NCI-H1417 (cell line): ENCODE measurements at regions not wholly inside any gene's neighbourhood (a gene's known extent, or its start where the extent isn't known, plus 50 kb on each side); places are given as distances from the start of the nearest gene placed in this dataset.
A peak's percentile ranks its signal among the peaks of the same experiment; 100 is the strongest.
"Not testable (repeated sequence)": the region's sequence is repeated elsewhere in the genome, so short reads cannot be mapped to it uniquely, and the experiment has no call there.

ENCODE experiments used
- DNase-seq, 3 experiments: peaks; one replicate each; lab custom pipeline; 2025; lab: John Stamatoyannopoulos, UW

GRCh38 chr6:1230689-1231605 lies 81.0 kb upstream of the FOXQ1 start:
- no peak for DNase-seq

DNA sequence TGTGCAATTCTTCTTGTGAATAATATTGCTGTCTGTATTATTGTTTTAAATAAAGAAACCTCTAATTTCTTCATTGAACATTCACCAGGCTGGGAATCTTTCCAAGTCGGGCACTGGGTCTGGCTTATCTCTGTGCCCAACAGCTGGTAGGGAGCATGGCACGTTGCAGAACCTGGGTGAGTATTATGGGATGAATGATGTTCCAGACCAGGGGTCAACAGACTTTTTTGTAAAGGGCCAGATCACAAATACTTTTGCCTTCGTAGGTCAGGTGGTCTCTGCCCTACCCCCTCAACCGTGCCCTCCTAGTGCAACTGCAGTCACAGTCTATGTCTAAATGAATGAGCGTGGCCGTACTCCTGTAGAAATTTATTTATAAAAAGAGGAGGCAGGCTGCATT lies 81.6 kb upstream of the FOXQ1 start:
- no peak for DNase-seq

DNA sequence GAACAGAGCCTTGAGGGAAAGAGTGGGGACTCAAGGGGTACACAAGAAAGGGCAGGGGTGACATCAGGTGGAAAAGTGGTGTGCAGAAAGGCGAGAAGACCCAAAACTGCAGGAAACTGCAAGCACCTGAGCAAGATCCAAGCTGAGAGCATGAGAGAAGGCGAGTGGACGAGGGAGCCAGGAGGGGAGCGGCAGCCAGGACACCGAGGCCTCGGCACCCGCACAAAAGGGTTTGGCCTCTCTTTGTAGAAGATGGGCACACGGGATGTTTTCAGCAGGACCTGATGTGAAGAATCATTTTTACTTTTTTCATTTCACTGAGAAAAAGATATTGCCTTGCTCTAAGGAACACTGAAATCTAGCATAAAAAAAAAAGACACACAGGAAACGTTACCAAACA lies 82.1 kb upstream of the FOXQ1 start:
- DNase-seq, result no peak

- no peak for DNase-seq
Measured at GRCh38 chr6:1229301-1229700, 82.6 kb upstream of the FOXQ1 start.

GRCh38 chr6:1228754-1229191 lies 83.1 kb upstream of the FOXQ1 start:
- DNase-seq, result no peak

DNA sequence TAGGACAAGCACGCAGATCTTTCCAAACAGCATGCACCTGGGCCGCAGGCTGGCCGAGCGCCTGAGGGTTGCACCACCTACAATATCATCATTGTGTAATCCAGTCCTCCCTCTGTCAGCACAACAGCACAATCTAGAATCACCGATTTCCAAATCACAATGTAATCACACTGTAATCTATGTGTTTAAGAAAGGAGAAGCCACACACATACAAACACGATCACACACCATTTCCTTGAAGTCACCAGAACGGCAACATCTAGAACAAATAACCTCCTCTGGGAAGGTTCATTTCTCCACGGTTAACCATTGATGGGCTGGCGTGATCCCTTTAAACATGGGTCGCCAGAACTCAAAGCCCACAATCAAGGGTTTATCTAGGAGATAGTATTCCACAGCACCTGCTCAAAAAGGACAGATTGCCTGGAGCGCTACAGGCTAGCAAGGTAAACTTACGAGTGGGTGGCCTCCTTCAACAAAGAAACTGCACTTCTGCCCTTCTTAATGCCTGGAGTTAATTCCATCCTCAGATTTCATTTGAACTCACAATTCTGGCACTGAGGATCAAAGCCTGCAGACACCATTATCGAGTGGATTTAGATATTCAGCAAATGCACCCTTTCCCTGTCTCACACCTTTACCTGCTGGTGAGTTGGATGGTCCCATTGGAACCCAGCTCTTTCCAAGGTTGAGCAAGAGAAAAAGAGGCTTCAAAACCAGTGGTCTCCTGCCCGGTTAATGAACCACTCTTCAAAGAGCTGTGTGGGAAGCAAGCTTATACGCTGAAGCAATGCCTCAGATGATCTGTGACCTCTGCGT lies 83.8 kb upstream of the FOXQ1 start:
- DNase-seq, result no peak

DNA sequence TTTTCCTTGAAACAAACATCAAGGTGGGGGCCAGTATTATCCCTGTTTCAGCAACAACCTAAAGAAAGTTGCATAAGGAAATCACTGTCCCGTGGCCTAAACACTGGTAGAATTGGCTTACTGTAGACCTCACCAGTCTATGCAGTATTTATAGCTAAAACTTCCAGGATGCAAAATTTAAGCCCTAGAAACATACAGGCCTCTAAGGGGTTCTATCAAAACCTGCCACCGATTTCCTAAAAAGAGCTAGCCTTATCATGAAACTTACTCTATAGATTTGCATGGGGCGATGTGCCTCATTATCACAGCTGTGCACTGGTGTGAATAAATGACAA lies 84.3 kb upstream of the FOXQ1 start:
- no peak for DNase-seq

DNA sequence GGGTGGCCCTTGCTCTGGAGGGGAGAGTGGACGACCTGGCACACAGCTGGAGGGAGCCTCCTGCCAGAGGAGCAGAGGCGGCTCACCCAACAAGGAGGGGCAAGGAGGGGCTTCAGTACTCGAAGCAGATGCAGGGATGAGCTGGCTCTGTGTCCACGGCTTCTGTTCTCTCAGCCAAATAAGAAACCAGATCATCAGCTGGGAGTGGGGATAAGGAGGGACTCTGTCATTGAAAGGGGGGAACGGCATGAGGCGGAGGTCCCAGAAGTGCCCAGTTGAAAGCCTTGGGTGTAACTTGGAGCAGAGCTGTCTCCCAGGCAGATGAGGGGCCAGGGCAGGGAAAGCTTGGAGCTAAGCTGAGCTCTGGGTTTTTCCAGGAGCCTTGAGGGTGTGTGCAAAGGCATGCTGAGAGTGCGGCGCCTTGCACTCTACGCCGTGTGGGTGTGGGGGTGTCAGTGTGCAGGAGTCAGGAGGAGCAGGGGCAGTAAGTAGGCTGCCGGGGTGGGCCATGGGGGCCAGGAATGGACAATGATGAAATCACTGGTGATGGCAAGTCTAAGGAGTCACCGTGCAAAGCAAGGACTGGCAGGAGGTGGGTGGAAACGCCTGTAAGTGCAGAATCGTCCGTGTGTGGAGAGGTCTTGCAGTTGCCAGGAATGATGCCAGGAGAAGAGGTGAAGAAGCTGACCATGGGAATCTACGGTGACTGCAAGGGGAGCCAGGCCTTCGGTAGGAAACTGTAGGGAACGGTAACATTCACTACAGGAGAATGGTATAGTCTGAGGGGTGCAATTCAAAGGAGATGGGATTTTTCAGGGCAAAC lies 85.4 kb upstream of the FOXQ1 start:
- DNase-seq, result no peak

- DNase-seq, result no peak
Measured at GRCh38 chr6:1224514-1224913, 87.4 kb upstream of the FOXQ1 start.

- no peak for DNase-seq
Measured at GRCh38 chr6:1222728-1223595, 88.9 kb upstream of the FOXQ1 start.

GRCh38 chr6:1217396-1217795 lies 94.5 kb upstream of the FOXQ1 start:
- DNase-seq, result no peak

DNA sequence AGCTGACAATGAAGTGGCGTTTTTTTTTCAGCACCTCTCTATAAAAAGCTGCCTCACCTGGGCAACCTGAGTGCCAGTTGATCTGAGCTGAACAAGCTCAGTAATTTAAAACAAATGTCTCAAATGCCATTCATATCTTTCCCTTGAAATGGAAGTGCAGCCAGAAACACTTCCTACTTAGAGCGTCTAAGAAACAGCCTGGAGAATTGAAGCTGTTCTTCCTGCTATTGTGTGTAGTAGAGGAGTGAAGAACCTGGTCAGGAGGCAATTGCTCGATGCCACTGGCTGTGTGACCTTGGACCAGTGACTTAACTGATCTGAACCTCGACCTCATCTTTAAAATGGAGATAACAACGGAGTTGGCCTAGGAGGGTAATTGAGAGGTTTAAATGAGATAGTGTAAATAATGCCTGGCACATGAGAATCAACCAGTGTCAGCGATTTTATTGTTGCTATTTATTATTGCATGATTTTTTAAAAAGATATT lies 95.4 kb upstream of the FOXQ1 start:
- no peak for DNase-seq

DNA sequence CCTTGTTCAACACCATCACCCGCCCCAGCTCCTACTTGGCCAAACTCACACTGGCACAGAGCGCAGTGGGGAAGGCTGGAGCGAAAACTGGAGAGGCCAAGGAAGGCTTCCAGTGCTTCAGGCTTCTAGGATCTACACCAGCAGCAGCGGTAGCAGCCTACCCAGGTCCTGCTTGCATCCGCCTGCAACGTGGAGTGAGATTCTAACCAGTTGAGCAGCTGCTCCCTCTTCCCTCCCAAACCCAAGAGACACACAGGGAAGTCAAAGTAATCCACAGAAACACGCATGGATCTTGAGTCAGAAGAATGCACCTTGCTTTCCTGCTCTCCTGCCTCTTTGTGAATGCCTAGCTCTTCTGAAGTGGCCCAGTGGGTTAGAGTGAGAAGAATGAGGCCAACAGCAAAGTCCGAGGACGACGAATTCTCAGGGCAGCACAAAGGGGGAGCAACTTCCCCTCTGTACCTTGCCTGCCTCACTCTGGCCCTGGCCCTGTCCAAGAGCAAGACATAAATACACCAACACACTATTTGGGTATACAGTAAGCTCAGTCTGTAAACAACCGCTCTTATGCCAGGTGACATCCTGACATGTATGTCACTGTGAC lies 95.9 kb upstream of the FOXQ1 start:
- no peak for DNase-seq

GRCh38 chr6:1215023-1215422 lies 96.9 kb upstream of the FOXQ1 start:
- DNase-seq, result no peak

DNA sequence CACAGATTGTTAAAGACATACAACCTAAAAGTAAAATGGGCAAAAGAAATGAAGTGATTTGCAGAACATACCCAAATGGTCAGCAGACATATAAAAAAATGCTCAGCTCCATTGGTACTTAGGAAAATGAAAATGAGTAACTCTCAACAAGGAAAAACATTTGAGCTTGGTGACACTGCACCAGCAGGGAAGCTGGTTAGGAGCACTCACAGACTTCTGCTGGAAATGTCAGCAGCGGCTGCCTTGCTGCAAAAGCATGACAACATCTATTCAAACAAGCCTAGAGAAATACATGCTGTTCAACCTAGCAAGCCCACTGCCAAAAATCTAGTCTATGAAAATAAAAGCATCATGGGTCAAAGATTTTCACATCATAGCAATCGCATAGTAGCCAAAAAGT lies 99.0 kb upstream of the FOXQ1 start:
- DNase-seq, result no peak

GRCh38 chr6:1212138-1212537 lies 99.8 kb upstream of the FOXQ1 start:
- DNase-seq, result not testable (repeated sequence)

DNA sequence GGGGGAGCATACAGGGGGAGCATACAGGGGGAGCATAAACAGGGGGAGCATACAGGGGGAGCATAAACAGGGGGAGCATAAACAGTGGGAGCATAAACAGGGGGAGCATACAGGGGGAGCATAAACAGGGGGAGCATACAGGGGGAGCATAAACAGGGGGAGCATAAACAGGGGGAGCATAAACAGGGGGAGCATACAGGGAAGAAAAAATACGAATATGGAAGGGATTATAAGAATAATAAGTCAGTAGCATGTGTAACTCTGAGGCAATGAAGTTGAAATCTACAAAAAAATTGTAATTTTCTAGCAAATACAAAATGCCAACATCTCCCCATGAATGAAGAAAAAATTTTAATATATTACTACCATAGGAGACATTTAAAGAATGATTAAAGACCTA lies 101.3 kb upstream of the FOXQ1 start:
- not testable (repeated sequence) for DNase-seq

DNA sequence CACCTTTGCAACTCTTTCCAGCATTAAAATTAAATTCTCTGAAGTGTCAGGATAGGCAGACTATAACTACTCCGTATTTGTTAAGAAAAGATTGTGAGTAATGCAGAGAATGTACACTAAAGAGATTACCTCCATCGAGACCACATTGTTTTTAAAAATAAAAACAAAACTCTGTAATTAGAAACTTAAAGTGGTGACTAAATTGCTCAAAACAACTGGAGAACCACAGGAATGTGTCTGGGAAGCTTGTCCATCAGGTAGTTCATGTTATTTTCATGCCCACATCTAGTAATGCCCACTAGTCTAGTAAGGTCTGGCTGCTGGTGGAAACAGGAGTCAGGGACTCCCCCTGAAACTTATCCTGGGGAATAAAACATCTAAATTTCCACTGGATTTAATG lies 103.0 kb upstream of the FOXQ1 start:
- DNase-seq, result no peak

DNA sequence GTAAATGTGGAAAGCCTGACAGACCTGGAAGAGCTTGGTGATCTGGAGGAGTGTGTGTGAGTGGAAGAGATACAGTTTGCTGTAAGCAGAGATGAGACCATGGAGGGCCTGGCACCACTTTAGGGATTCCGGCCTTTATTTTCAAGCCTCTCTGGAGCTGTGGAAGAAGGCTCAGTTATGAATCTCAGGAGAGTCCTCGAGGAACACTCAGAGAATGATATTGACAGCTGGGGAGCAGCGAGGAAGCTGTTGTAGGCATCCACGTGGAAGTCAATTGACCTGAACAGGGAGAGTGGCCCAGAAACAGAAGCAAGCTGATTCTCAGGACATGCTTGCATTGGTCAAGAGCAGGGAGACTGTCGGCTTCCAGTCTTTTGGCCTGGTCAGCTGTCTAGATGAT lies 108.4 kb upstream of the FOXQ1 start:
- DNase-seq, result peak in 1 of 3 experiments; percentile 3

GRCh38 chr6:1202201-1202600 lies 109.7 kb upstream of the FOXQ1 start:
- DNase-seq, result no peak
